ENCODE measurements at regions not wholly inside any gene's neighbourhood (a gene's known extent, or its start where the extent isn't known, plus 50 kb on each side); places are given as distances from the start of the nearest gene placed in this dataset.
A peak's percentile ranks its signal among the peaks of the same experiment; 100 is the strongest.
"Not testable (repeated sequence)": the region's sequence is repeated elsewhere in the genome, so short reads cannot be mapped to it uniquely, and the experiment has no call there.

GRCh38 chr1:46878173-46878782 lies 63.0 kb downstream of the CYP4A11 start:
- H3K4me3 ChIP-seq; ATAC-seq; H3K27me3 ChIP-seq; H3K36me3 ChIP-seq (replicated peaks in 1 of 2; ENCODE audit: insufficient read depth in 1 of 2, low read depth in 2 of 2); intact Hi-C loops (cut with DNase I); H3K9me3 ChIP-seq; H3K4me1 ChIP-seq; H3K27ac ChIP-seq: not testable (repeated sequence)
- WGBS, 2 donors = 30 to 33% methylated on average over 3 of the region's 3 CpGs
- TF ChIP-seq CTCF (IDR thresholded peaks at IDR 0.05) = peak; percentile 17 to 59 (median 56)
- DNase-seq = peak; percentile 35 to 51 (median 42)

DNA sequence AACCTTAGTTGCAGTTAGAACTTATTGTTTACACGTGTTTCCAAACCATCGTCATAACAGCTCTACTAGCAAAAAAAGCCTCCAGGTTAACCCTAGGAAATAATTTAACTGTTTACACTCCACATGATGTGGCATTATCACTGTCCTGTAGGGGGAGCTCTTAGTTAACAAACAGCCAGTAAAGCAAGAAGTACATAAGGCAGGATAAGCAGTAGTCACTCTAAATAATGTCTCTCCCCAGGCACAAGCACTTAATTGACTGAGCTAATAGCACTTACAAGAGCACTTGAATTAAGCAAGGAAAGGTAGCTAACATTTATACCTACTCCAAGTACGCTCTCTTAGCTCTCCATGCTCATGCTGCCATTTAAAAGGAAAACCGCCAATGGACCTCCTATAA lies 65.2 kb downstream of the CYP4A11 start:
- H3K4me1 ChIP-seq; H3K27me3 ChIP-seq; ATAC-seq; H3K36me3 ChIP-seq (replicated peaks in 1 of 2; ENCODE audit: insufficient read depth in 1 of 2, low read depth in 2 of 2); H3K4me3 ChIP-seq; intact Hi-C loops (cut with DNase I); H3K27ac ChIP-seq; H3K9me3 ChIP-seq; DNase-seq: not testable (repeated sequence)
- peak in 4 of 7 experiments; percentile 13 to 24 (median 18) for TF ChIP-seq CTCF (IDR thresholded peaks at IDR 0.05)
- 39 to 50% methylated on average over 4 of the region's 4 CpGs for WGBS, 2 donors

Data from body of pancreas (tissue), 4 donors.